Tibial nerve (tissue), 4 donors: ENCODE measurements at regions not wholly inside any gene's neighbourhood (a gene's known extent, or its start where the extent isn't known, plus 50 kb on each side); places are given as distances from the start of the nearest gene placed in this dataset.
A peak's percentile ranks its signal among the peaks of the same experiment; 100 is the strongest.

Source experiments
- DNase-seq, 2 donors: peaks; one replicate each; pipeline ENCODE4 v3.0.0-alpha.2; 2019; ENCODE audit warnings: low spot score in 2 of 2
- H3K27ac ChIP-seq, 4 donors: fragments of 200-600 bp; sonication (generic) in 3 of 4; one replicate each; pipeline ENCODE4 v1.5.1; 2017 to 2019; ENCODE audit warnings: mild to moderate bottlenecking in 1 of 4
- H3K27me3 ChIP-seq, 2 donors: fragments of 200-600 bp; sonication (generic) in 1 of 2; one replicate each; pipeline versions ENCODE4 v1.5.1 to v1.6.0; 2017 to 2019
- H3K36me3 ChIP-seq, 3 donors: fragments of 200-600 bp; sonication (generic); one replicate each; pipeline ENCODE4 v1.5.1; 2018 to 2019
- H3K4me1 ChIP-seq, 4 donors: fragments of 200-600 bp; sonication (generic) in 3 of 4; one replicate each; pipeline ENCODE4 v1.5.1; 2017 to 2019
- H3K4me3 ChIP-seq, 4 donors: fragments of 200-600 bp; sonication (generic) in 3 of 4; one replicate each; pipeline ENCODE4 v1.5.1; 2017 to 2019; ENCODE audit warnings: mild to moderate bottlenecking in 1 of 4, moderate library complexity in 1 of 4
- H3K9me3 ChIP-seq, 4 donors: fragments of 200-600 bp; sonication (generic) in 3 of 4; one replicate each; pipeline ENCODE4 v1.5.1; 2017 to 2019
- EP300 ChIP-seq, 2 donors: sonication (generic); formaldehyde crosslinking; IDR thresholded peaks; one replicate each; pipeline ENCODE4 v1.6.1; 2017; ENCODE audit warnings: antibody characterized with exemption in 2 of 2, mild to moderate bottlenecking in 1 of 2
- POLR2A ChIP-seq, 2 donors: fragments of 450-650 bp; IDR thresholded peaks; one replicate each; pipeline ENCODE4 v1.6.1; 2017; ENCODE audit warnings: antibody characterized with exemption in 2 of 2, mild to moderate bottlenecking in 2 of 2, moderate library complexity in 2 of 2
- WGBS, 2 donors: methylation state at CpG; one replicate each; pipeline ENCODE4 v1.1.5; 2018; 5-methylcytosine and 5-hydroxymethylcytosine counted together
- TF ChIP-seq, protein P1 (sequence below), 5 experiments: fragments of 200-600 bp in 3 of 5; fragments of 450-650 bp in 2 of 5; sonication (generic) in 3 of 5; IDR thresholded peaks; one replicate each; pipeline ENCODE4 v1.5.1; 2016 to 2019; ENCODE audit warnings: antibody characterized with exemption in 5 of 5, mild to moderate bottlenecking in 3 of 5, moderate library complexity in 2 of 5

DNA sequence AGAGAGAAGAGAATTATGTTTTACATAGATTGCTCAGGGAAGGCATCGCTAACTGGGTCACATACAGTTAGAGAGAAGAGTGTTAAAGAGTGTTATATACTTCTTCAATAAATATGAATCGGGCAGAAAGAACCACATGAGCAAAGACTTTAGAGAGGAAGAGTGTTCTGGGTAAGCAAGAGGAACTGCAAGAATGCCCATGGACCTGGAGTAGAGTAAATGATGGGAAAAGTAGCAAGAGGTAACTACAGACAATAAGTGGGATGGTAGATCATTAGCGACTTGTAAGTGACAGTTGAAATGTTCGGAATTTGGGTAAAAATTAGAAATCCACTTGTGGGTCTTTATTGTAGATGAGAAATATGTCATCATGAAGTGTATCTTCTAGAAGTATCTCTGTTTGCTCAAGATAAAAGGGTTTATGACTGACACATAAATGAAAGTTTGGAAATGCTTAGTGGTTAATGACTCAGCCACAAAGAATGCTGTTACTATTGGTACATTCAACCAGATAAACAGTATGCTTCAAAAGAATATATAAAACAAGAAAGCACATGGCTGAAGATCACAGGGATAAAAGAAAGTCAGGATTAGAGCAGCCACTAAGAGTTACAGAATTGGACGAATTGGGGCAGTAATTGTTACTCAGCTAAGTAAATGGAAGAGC is 229.3 kb downstream of the CASP12 start:
- Histone ChIP-seq H3K4me1 (peaks cover 0 to 4% (median 0%) of the 10 kb centered on the region in 4 donors), H3K27me3 (no peaks in the 10 kb centered on the region), H3K4me3 (no peak overlapping the region), H3K36me3 (no peaks in the 10 kb centered on the region), H3K9me3 (peaks cover 0 to 4% (median 0%) of the 10 kb centered on the region in 4 donors), H3K27ac (no peak overlapping the region)
- no peak for DNase-seq
- TF ChIP-seq POLR2A (IDR thresholded peaks at IDR 0.05) (no peak), EP300 (IDR thresholded peaks at IDR 0.05) (no peak)
- TF ChIP-seq, protein P1, sequence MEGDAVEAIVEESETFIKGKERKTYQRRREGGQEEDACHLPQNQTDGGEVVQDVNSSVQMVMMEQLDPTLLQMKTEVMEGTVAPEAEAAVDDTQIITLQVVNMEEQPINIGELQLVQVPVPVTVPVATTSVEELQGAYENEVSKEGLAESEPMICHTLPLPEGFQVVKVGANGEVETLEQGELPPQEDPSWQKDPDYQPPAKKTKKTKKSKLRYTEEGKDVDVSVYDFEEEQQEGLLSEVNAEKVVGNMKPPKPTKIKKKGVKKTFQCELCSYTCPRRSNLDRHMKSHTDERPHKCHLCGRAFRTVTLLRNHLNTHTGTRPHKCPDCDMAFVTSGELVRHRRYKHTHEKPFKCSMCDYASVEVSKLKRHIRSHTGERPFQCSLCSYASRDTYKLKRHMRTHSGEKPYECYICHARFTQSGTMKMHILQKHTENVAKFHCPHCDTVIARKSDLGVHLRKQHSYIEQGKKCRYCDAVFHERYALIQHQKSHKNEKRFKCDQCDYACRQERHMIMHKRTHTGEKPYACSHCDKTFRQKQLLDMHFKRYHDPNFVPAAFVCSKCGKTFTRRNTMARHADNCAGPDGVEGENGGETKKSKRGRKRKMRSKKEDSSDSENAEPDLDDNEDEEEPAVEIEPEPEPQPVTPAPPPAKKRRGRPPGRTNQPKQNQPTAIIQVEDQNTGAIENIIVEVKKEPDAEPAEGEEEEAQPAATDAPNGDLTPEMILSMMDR (IDR thresholded peaks at IDR 0.05) = no peak
- WGBS, 2 donors = 86 to 87% methylated on average over 5 of the region's 5 CpGs

DNA sequence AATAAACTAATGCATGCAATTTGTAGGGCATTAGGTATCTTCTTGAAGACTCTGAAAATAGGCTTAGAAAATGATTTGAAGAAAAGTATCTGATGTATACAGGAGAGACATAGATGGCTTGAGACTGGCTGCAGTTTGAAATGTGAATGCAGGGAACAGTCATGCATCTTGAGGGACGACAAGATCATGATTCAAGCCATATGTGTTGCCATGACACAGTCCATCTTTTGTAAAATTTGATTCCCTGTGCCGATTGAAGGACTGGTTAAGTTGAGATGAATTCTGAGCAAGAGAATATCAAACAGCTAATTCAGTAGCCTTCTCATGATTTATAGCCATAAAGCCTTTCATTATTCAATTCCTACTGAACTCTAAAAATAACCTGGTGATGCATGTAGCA is 231.6 kb downstream of the CASP12 start:
- 34 to 42% methylated on average over 2 of the region's 2 CpGs for WGBS, 2 donors
- Histone ChIP-seq H3K27me3 (no peaks in the 10 kb centered on the region), H3K4me1 (peaks cover 0 to 4% (median 0%) of the 10 kb centered on the region in 4 donors), H3K36me3 (no peaks in the 10 kb centered on the region), H3K4me3 (no peak overlapping the region), H3K27ac (no peak overlapping the region), H3K9me3 (no peaks in the 10 kb centered on the region)
- TF ChIP-seq POLR2A (IDR thresholded peaks at IDR 0.05) (no peak), EP300 (IDR thresholded peaks at IDR 0.05) (no peak)
- TF ChIP-seq, protein P1 (IDR thresholded peaks at IDR 0.05) = no peak
- no peak for DNase-seq

DNA sequence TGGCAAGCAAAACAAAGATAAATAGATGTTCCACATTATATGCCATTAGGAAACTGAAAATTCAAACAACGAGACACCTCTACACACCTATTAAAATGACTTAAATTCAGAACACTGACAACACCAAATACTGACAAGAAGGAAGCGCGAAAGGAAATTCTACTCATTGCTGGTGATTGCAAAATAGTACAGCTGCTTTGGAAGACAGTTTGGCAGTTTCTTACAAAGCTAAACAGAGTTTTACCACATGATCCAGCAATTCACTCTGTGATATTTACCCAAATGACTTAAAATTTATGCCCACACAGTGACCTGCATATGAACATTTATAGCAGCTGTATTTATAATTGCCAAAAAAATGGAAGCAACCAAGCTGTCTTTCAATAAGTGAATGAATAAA is 232.6 kb downstream of the CASP12 start:
- Histone ChIP-seq H3K27me3 (no peaks in the 10 kb centered on the region), H3K4me1 (peaks cover 0 to 4% (median 0%) of the 10 kb centered on the region in 4 donors), H3K9me3 (no peaks in the 10 kb centered on the region), H3K27ac (no peak overlapping the region), H3K4me3 (no peak overlapping the region), H3K36me3 (no peaks in the 10 kb centered on the region)
- WGBS, 2 donors = 53 to 55% methylated on average over 3 of the region's 3 CpGs
- DNase-seq = no peak
- TF ChIP-seq EP300 (IDR thresholded peaks at IDR 0.05) = peak in 1 of 2 donors; percentile 39
- no peak for TF ChIP-seq POLR2A (IDR thresholded peaks at IDR 0.05)
- TF ChIP-seq, protein P1 (IDR thresholded peaks at IDR 0.05) = no peak

DNA sequence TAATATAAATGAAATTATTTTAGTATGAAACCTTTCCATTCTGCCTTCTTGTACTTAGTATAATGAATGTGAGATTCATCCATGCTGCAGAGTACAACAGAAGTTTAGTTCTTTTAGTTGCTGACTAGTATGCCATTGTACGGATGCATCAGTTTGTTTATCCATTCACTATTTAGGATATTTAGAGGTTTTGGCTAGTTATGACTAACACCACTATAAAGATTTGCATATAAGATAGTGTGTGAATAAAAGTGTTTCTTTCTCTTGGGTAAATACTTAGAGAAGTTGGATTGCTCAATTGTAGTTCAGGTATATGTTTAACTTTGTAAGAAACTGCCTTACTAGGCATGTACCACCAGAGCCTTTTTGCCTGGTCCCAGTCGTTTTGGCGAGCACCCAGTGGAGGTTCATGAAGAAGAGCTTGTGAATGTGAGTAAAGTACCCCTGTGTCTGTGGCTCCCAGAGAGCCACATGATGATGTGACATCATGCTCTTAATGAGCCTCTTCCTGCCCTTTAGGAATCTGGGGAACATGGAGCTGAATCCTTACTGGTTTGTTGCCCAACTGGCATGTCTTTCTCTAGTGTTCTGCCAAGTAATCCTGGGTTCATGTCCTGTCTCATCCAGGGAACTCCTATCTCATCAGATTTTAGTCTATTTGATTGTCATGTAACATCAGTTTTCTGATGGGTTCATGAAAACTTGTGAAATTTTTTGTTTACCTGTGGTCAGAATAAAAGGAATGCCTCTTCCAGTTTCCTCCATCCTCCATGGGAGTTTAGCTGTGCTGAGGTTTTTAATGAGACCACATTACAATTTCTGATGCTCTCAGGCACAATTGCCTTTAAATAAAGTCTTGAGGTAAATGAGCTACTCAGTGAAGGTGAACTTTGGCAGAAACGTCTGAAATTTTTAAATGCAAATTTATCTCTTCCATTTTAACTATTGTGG is 234.8 kb downstream of the CASP12 start:
- DNase-seq = no peak
- Histone ChIP-seq H3K9me3 (no peaks in the 10 kb centered on the region), H3K27me3 (no peaks in the 10 kb centered on the region), H3K4me3 (no peak overlapping the region), H3K27ac (no peak overlapping the region), H3K36me3 (no peaks in the 10 kb centered on the region), H3K4me1 (peaks cover 0 to 4% (median 0%) of the 10 kb centered on the region in 4 donors)
- 84 to 88% methylated on average over 4 of the region's 4 CpGs for WGBS, 2 donors
- TF ChIP-seq EP300 (IDR thresholded peaks at IDR 0.05) = no peak
- no peak for TF ChIP-seq POLR2A (IDR thresholded peaks at IDR 0.05)
- TF ChIP-seq, protein P1 (IDR thresholded peaks at IDR 0.05) = no peak

DNA sequence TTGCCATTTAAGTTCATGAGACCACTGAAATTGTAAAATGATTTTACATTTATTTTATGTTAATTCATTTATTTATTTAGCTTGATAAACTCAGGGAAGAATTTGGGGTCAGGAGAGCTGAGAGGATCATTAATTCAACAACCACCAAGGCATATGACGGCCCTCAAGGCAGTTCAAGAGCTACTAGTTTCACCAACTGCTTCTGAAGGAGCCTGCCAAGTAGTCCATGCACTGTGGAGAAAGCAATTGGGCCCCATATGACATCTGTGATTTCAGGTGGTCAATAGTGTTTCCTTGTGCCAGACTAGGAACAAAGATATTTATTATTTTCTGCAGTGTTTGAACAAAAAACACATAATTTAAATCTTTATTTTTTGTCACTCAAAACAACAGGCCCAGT is 236.4 kb downstream of the CASP12 start:
- Histone ChIP-seq H3K9me3 (no peaks in the 10 kb centered on the region), H3K27me3 (no peaks in the 10 kb centered on the region), H3K27ac (no peak overlapping the region), H3K36me3 (no peaks in the 10 kb centered on the region), H3K4me3 (no peak overlapping the region), H3K4me1 (peaks cover 0 to 4% (median 0%) of the 10 kb centered on the region in 4 donors)
- DNase-seq = no peak
- TF ChIP-seq, protein P1 (IDR thresholded peaks at IDR 0.05) = no peak
- no peak for TF ChIP-seq POLR2A (IDR thresholded peaks at IDR 0.05)
- TF ChIP-seq EP300 (IDR thresholded peaks at IDR 0.05) = no peak
- WGBS, 2 donors = 80 to 88% methylated on average over 1 of the region's 1 CpG
